CD4-positive, alpha-beta T cell (primary cell): ENCODE measurements at regions not wholly inside any gene's neighbourhood (a gene's known extent, or its start where the extent isn't known, plus 50 kb on each side); places are given as distances from the start of the nearest gene placed in this dataset.

Source experiments
- ATAC-seq: fragments of 200-7000 bp; cut with Tn5 transposase; one replicate; pipeline ENCODE4 v1.10.0; 2022; ENCODE audit warnings: mild to moderate bottlenecking; ENCODE audit not compliant: poor library complexity
- CTCF ChIA-PET: fragments of 350-600 bp; sonication (Branson Sonifier 250); formaldehyde crosslinking; loops from one replicate; lab custom pipeline; 2021; ENCODE audit warnings: antibody characterized with exemption, inconsistent platforms; lab: Charles Lee
- POLR2A ChIA-PET: fragments of 350-600 bp; sonication (Branson Sonifier 250); formaldehyde crosslinking; loops from one replicate; lab custom pipeline; 2021; ENCODE audit warnings: antibody characterized with exemption, inconsistent platforms; lab: Charles Lee
- DNase-seq, 14 experiments: peaks; one replicate each; pipeline ENCODE4 v3.0.0-alpha.2; 2013 to 2020; ENCODE audit warnings: mixed read lengths in 2 of 14
- H3K27ac ChIP-seq, 2 donors: one replicate each; pipeline versions ENCODE4 v1.5.1 to v1.7.0; 2013; ENCODE audit warnings: low read length in 2 of 2, low read depth in 1 of 2, mild to moderate bottlenecking in 1 of 2
- H3K27me3 ChIP-seq, 2 experiments: 1 replicate in 1 of 2; 2 replicates in 1 of 2; pipeline versions ENCODE4 v1.6.1 to v1.7.0; 2013; ENCODE audit warnings: low read length in 2 of 2, control low read depth in 1 of 2, mild to moderate bottlenecking in 1 of 2, moderate library complexity in 1 of 2; ENCODE audit not compliant: insufficient read depth in 2 of 2, control insufficient read depth in 1 of 2
- H3K36me3 ChIP-seq: one replicate; pipeline ENCODE4 v1.6.1; 2013; ENCODE audit warnings: low read length, control low read depth; ENCODE audit not compliant: insufficient read depth
- H3K4me1 ChIP-seq: one replicate; pipeline ENCODE4 v1.6.1; 2013; ENCODE audit warnings: low read length, control low read depth; ENCODE audit not compliant: insufficient read depth
- H3K4me3 ChIP-seq: one replicate; pipeline ENCODE4 v1.5.1; 2013; ENCODE audit warnings: mild to moderate bottlenecking, low read length, moderate library complexity
- H3K9me3 ChIP-seq, 2 experiments: 1 replicate in 1 of 2; 2 replicates in 1 of 2; pipeline versions ENCODE4 v1.6.1 to v1.7.0; 2013; ENCODE audit warnings: low read length in 2 of 2, mild to moderate bottlenecking in 2 of 2, control low read depth in 1 of 2, moderate library complexity in 1 of 2; ENCODE audit not compliant: control insufficient read depth in 1 of 2, insufficient read depth in 1 of 2
- H3K27ac Mint-ChIP-seq: one replicate; pipeline ENCODE4 v1.8.0; 2020; ENCODE audit warnings: mixed read lengths
- H3K27me3 Mint-ChIP-seq: one replicate; pipeline ENCODE4 v1.8.0; 2021; ENCODE audit warnings: mixed read lengths
- H3K36me3 Mint-ChIP-seq: one replicate; pipeline ENCODE4 v1.8.0; 2021; ENCODE audit warnings: low read depth, mixed read lengths
- H3K4me1 Mint-ChIP-seq: one replicate; pipeline ENCODE4 v1.8.0; 2021; ENCODE audit warnings: low read depth, mixed read lengths
- H3K4me3 Mint-ChIP-seq: one replicate; pipeline ENCODE4 v1.8.0; 2020; ENCODE audit warnings: mild to moderate bottlenecking, mixed read lengths
- H3K9me3 Mint-ChIP-seq: one replicate; pipeline ENCODE4 v1.8.0; 2020; ENCODE audit warnings: mixed read lengths
- intact Hi-C, 2 experiments: fragments of 100-400 bp; cut with DNase I in 1 of 2; cut with micrococcal nuclease in 1 of 2; formaldehyde crosslinking; loops; one replicate each; pipeline versions ENCODE4 v1.15.1 to v1.9.0; 2023 to 2025; cut with DNase I, micrococcal nuclease
- TF ChIP-seq, protein P1 (sequence below): fragments of 200-600 bp; IDR thresholded peaks from one replicate; pipeline ENCODE4 v1.8.0; 2022; ENCODE audit warnings: antibody characterized with exemption, mild to moderate bottlenecking

DNA sequence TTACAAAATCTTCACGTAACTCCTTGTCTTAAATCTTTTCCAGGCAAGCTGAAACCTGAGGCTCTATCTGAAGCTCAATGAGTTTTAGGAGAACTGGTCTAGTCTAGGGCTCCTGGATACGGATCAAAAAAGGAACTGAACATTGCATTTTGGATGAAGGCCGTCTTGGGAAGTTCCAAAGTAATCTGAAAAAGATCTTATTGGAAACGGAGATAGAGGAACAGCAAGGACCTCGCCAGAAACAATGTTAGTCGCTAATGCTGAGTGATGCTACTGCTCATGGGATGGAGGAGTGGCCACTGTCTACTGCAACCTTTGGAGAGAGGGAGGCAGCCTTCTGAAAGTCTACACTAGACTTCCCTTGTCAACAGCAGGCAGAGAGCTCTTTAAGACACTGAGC is 91.4 kb upstream of the ATXN1 start:
- H3K4me1 ChIP-seq: peaks cover 6% of the 10 kb centered on the region
- H3K36me3 ChIP-seq: no peaks in the 10 kb centered on the region
- no peaks in the 10 kb centered on the region for H3K9me3 ChIP-seq
- ChIA-PET CTCF (no interaction called here), POLR2A (no interaction called here)
- DNase-seq (no peak), ATAC-seq (no peak)
- no peak overlapping the region for H3K4me3 ChIP-seq
- peaks cover 14% of the 10 kb centered on the region for H3K27me3 Mint-ChIP-seq
- TF ChIP-seq, protein P1, sequence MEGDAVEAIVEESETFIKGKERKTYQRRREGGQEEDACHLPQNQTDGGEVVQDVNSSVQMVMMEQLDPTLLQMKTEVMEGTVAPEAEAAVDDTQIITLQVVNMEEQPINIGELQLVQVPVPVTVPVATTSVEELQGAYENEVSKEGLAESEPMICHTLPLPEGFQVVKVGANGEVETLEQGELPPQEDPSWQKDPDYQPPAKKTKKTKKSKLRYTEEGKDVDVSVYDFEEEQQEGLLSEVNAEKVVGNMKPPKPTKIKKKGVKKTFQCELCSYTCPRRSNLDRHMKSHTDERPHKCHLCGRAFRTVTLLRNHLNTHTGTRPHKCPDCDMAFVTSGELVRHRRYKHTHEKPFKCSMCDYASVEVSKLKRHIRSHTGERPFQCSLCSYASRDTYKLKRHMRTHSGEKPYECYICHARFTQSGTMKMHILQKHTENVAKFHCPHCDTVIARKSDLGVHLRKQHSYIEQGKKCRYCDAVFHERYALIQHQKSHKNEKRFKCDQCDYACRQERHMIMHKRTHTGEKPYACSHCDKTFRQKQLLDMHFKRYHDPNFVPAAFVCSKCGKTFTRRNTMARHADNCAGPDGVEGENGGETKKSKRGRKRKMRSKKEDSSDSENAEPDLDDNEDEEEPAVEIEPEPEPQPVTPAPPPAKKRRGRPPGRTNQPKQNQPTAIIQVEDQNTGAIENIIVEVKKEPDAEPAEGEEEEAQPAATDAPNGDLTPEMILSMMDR: no peak
- peaks cover 0 to 4% of the 10 kb centered on the region in 2 experiments for H3K27me3 ChIP-seq
- H3K4me1 Mint-ChIP-seq: peaks cover 12% of the 10 kb centered on the region
- H3K9me3 Mint-ChIP-seq: no peaks in the 10 kb centered on the region
- H3K4me3 Mint-ChIP-seq: no peak overlapping the region
- H3K36me3 Mint-ChIP-seq: no peaks in the 10 kb centered on the region
- no peak overlapping the region for H3K27ac Mint-ChIP-seq
- H3K27ac ChIP-seq: no peak overlapping the region
- intact Hi-C loops: no loop called here

DNA sequence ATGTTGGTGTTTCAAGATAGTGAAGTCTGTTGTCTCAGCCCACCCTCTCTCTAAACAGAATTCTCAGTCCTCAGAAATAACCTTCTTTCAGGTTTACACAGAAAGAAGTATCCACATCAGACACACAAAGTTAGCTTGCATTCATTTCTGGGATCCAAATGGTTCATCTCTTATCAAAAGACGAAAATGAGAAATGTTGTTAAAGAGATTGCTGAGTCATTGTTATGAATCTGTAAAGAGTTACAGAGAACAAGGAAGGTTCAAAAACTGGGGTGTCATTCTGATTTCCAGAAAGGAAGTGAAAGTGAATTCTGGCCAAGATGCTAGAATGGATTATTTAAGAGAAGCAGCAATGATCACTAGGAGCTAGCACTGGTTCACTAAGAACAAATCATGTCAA is 90.5 kb upstream of the ATXN1 start:
- no peak overlapping the region for H3K27ac Mint-ChIP-seq
- DNase-seq (peak in 2 of 14 experiments; percentile 16 to 26), ATAC-seq (no peak)
- no peaks in the 10 kb centered on the region for H3K36me3 Mint-ChIP-seq
- H3K9me3 Mint-ChIP-seq: no peaks in the 10 kb centered on the region
- peaks cover 14% of the 10 kb centered on the region for H3K27me3 Mint-ChIP-seq
- H3K4me1 Mint-ChIP-seq: peaks cover 12% of the 10 kb centered on the region
- H3K4me3 ChIP-seq: no peak overlapping the region
- H3K27ac ChIP-seq: no peak overlapping the region
- TF ChIP-seq, protein P1: no peak
- CTCF ChIA-PET: interaction anchor here (0.6 kb wide), 1 partner anchor 408 kb away, joined by 3 read pairs; no protein-coding TSS in a partner anchor
- POLR2A ChIA-PET: no interaction called here
- intact Hi-C loops: no loop called here
- H3K9me3 ChIP-seq: no peaks in the 10 kb centered on the region
- H3K36me3 ChIP-seq: no peaks in the 10 kb centered on the region
- H3K4me1 ChIP-seq: peaks cover 6% of the 10 kb centered on the region
- no peak overlapping the region for H3K4me3 Mint-ChIP-seq
- peaks cover 0 to 4% of the 10 kb centered on the region in 2 experiments for H3K27me3 ChIP-seq

DNA sequence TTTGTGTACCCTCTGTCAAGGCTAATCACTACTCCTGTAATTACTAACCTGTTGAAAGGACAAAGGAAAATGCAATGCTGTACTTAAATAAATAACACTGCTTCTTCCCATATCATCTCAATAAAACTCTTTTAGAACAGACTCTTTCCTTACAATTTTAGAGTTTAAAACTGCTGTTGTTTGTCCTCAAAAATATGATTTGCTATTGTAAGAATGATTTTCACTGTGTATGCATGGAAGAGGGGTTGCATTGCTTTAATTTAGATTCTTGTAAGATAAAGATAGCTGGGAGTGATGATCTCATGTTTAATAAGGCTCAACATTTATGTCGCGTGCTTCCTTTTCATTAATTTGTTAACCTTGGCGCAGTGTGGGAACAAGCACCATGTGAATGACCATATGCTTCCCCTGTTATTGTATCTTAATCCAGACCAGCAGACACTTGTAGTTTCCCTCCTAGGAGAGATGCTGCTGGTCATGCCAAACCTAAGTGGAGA is 89.8 kb upstream of the ATXN1 start:
- ChIA-PET CTCF (interaction anchor here (0.6 kb wide), 1 partner anchor 407 kb away, joined by 3 read pairs; no protein-coding TSS in a partner anchor), POLR2A (no interaction called here)
- ATAC-seq (no peak), DNase-seq (no peak)
- Histone ChIP-seq H3K9me3 (no peaks in the 10 kb centered on the region), H3K4me1 (peaks cover 6% of the 10 kb centered on the region), H3K27me3 (peaks cover 0 to 4% of the 10 kb centered on the region in 2 experiments), H3K36me3 (no peaks in the 10 kb centered on the region), H3K27ac (no peak overlapping the region), H3K4me3 (no peak overlapping the region)
- TF ChIP-seq, protein P1: no peak
- Mint-ChIP-seq H3K36me3 (no peaks in the 10 kb centered on the region), H3K27me3 (peaks cover 14% of the 10 kb centered on the region), H3K4me1 (peaks cover 12% of the 10 kb centered on the region), H3K4me3 (no peak overlapping the region), H3K27ac (no peak overlapping the region), H3K9me3 (no peaks in the 10 kb centered on the region)
- intact Hi-C loops: no loop called here
